ENCODE measurements at regions not wholly inside any gene's neighbourhood (a gene's known extent, or its start where the extent isn't known, plus 50 kb on each side); places are given as distances from the start of the nearest gene placed in this dataset.

GRCh38 chr2:236899146-236899545, 186.5 kb upstream of the COPS8 start:
- TF ChIP-seq SMAD3 (CRISPR knock-in tag; conservative IDR thresholded peaks at IDR 0.05) (no peak), TRIM24 (IDR thresholded peaks at IDR 0.05) (no peak), MYC (IDR thresholded peaks at IDR 0.05; ENCODE audit: low read depth, low read length) (no peak), MYC (CRISPR knock-in tag; IDR thresholded peaks at IDR 0.05; ENCODE audit: borderline replicate concordance, low read depth) (no peak), FIP1L1 (IDR thresholded peaks at IDR 0.05; ENCODE audit: low read depth, low read length, poor library complexity, severe bottlenecking) (no peak), ZNF592 (IDR thresholded peaks at IDR 0.05) (no peak), JUNB (CRISPR knock-in tag; conservative IDR thresholded peaks at IDR 0.05) (no peak), FOXJ3 (CRISPR knock-in tag; IDR thresholded peaks at IDR 0.05) (no peak), YY1 (IDR thresholded peaks at IDR 0.05; ENCODE audit: borderline replicate concordance in 1 of 3, control insufficient read depth in 1 of 3, extremely low read depth in 1 of 3, insufficient read depth in 3 of 3, insufficient read length in 1 of 3, insufficient replicate concordance in 2 of 3, low read depth in 1 of 3, low read length in 2 of 3) (no peak), CHD4 (IDR thresholded peaks at IDR 0.05; ENCODE audit: insufficient read depth, insufficient replicate concordance, low read depth, low read length, poor library complexity, severe bottlenecking) (no peak)
- TF ChIP-seq, protein P1, sequence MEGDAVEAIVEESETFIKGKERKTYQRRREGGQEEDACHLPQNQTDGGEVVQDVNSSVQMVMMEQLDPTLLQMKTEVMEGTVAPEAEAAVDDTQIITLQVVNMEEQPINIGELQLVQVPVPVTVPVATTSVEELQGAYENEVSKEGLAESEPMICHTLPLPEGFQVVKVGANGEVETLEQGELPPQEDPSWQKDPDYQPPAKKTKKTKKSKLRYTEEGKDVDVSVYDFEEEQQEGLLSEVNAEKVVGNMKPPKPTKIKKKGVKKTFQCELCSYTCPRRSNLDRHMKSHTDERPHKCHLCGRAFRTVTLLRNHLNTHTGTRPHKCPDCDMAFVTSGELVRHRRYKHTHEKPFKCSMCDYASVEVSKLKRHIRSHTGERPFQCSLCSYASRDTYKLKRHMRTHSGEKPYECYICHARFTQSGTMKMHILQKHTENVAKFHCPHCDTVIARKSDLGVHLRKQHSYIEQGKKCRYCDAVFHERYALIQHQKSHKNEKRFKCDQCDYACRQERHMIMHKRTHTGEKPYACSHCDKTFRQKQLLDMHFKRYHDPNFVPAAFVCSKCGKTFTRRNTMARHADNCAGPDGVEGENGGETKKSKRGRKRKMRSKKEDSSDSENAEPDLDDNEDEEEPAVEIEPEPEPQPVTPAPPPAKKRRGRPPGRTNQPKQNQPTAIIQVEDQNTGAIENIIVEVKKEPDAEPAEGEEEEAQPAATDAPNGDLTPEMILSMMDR (IDR thresholded peaks at IDR 0.05 in 2 of 3, conservative IDR thresholded peaks at IDR 0.05 in 1 of 3; ENCODE audit: insufficient read depth in 2 of 3, low read depth in 1 of 3, low read length in 3 of 3) = no peak

All from K562 (cell line).